SK-N-SH treated with all-trans-retinoic acid at 6 μM for 48 hours (cell line): ENCODE measurements at regions not wholly inside any gene's neighbourhood (a gene's known extent, or its start where the extent isn't known, plus 50 kb on each side); places are given as distances from the start of the nearest gene placed in this dataset.

Source experiments
- ARNTL ChIP-seq: fragments of 450-650 bp; formaldehyde crosslinking; IDR thresholded peaks from 2 replicates; pipeline ENCODE4 v1.5.0; 2020; ENCODE audit warnings: low read depth, mild to moderate bottlenecking, moderate library complexity, borderline replicate concordance
- CSDC2 ChIP-seq: fragments of 250-450 bp; sonication (Bioruptor Pico); IDR thresholded peaks from 2 replicates; pipeline ENCODE4 v1.5.0; 2020; ENCODE audit warnings: mild to moderate bottlenecking, moderate library complexity
- GLIS3 ChIP-seq: fragments of 250-450 bp; sonication (Bioruptor Pico); IDR thresholded peaks from 2 replicates; pipeline ENCODE4 v1.5.0; 2020; ENCODE audit warnings: mild to moderate bottlenecking, moderate library complexity
- ISL1 ChIP-seq: fragments of 250-450 bp; sonication (Bioruptor Pico); IDR thresholded peaks from 2 replicates; pipeline ENCODE4 v2.1.2; 2022; ENCODE audit warnings: mild to moderate bottlenecking, moderate library complexity
- OSR1 ChIP-seq: fragments of 250-450 bp; sonication (Bioruptor Pico); IDR thresholded peaks from 2 replicates; pipeline ENCODE4 v1.8.0; 2022; ENCODE audit warnings: moderate library complexity, mild to moderate bottlenecking, inconsistent platforms
- PPARA ChIP-seq: fragments of 250-450 bp; sonication (Bioruptor Pico); IDR thresholded peaks from 2 replicates; pipeline ENCODE4 v1.5.0; 2020; ENCODE audit warnings: mild to moderate bottlenecking, borderline replicate concordance
- RARB ChIP-seq: fragments of 250-450 bp; sonication (Bioruptor Pico); IDR thresholded peaks from 2 replicates; pipeline ENCODE4 v1.8.0; 2021; ENCODE audit warnings: mild to moderate bottlenecking, moderate library complexity
- SNAI2 ChIP-seq: fragments of 250-450 bp; sonication (Bioruptor Pico); IDR thresholded peaks from 2 replicates; pipeline ENCODE4 v1.5.0; 2020; ENCODE audit warnings: mild to moderate bottlenecking, moderate library complexity
- TCF4 ChIP-seq: fragments of 250-450 bp; sonication (Bioruptor Pico); IDR thresholded peaks from 2 replicates; pipeline ENCODE4 v1.8.0; 2021; ENCODE audit warnings: mild to moderate bottlenecking, moderate library complexity, borderline replicate concordance
- ZNF565 ChIP-seq: fragments of 450-650 bp; formaldehyde crosslinking; conservative IDR thresholded peaks from 2 replicates; pipeline ENCODE4 v1.5.0; 2020; ENCODE audit warnings: low read depth, mild to moderate bottlenecking, moderate library complexity
- ZNF70 ChIP-seq: fragments of 450-650 bp; formaldehyde crosslinking; IDR thresholded peaks from 2 replicates; pipeline ENCODE4 v1.5.0; 2020; ENCODE audit warnings: mild to moderate bottlenecking, moderate library complexity
- TF ChIP-seq, protein P1 (sequence below): fragments of 250-450 bp; sonication (Bioruptor Pico); IDR thresholded peaks from 2 replicates; pipeline ENCODE4 v1.5.1; 2021; ENCODE audit warnings: mild to moderate bottlenecking, moderate library complexity
- TF ChIP-seq, protein P2 (sequence below): fragments of 250-450 bp; sonication (Bioruptor Pico); IDR thresholded peaks from 2 replicates; pipeline ENCODE4 v1.8.0; 2020; ENCODE audit warnings: mild to moderate bottlenecking, moderate library complexity, borderline replicate concordance
- TF ChIP-seq, protein P3 (sequence below): fragments of 250-450 bp; sonication (Bioruptor Pico); IDR thresholded peaks from 2 replicates; pipeline ENCODE4 v1.5.1; 2020; ENCODE audit warnings: low read depth, mild to moderate bottlenecking, moderate library complexity

DNA sequence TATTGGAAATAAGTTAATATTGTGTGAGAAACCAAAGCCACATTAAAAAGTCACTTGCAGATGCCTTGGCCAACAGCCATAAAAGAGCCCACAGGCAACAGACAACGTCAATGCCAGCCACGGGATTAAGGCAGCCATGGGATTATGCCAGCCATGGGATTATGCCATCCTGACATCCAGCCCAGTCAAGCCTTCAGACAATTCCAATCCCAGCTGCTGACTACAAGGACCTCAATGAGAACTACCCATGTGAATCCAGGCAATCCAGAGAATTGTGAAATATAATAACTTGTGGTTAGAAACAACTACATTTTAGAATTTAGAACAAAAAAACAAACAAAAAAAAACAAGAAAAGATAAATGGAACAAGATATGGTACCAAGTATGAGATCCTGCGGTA is 356.6 kb downstream of the EFNB2 start:
- TF ChIP-seq ARNTL (CRISPR knock-in tag) (no peak), RARB (CRISPR knock-in tag) (no peak), ZNF70 (no peak), CSDC2 (CRISPR knock-in tag) (no peak), OSR1 (CRISPR knock-in tag) (no peak), ISL1 (CRISPR knock-in tag) (no peak), PPARA (no peak), ZNF565 (CRISPR knock-in tag) (no peak), SNAI2 (no peak), GLIS3 (CRISPR knock-in tag) (no peak), TCF4 (CRISPR knock-in tag) (no peak)
- TF ChIP-seq, protein P1, sequence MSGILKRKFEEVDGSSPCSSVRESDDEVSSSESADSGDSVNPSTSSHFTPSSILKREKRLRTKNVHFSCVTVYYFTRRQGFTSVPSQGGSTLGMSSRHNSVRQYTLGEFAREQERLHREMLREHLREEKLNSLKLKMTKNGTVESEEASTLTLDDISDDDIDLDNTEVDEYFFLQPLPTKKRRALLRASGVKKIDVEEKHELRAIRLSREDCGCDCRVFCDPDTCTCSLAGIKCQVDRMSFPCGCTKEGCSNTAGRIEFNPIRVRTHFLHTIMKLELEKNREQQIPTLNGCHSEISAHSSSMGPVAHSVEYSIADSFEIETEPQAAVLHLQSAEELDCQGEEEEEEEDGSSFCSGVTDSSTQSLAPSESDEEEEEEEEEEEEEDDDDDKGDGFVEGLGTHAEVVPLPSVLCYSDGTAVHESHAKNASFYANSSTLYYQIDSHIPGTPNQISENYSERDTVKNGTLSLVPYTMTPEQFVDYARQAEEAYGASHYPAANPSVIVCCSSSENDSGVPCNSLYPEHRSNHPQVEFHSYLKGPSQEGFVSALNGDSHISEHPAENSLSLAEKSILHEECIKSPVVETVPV (CRISPR knock-in tag): no peak
- TF ChIP-seq, protein P2, sequence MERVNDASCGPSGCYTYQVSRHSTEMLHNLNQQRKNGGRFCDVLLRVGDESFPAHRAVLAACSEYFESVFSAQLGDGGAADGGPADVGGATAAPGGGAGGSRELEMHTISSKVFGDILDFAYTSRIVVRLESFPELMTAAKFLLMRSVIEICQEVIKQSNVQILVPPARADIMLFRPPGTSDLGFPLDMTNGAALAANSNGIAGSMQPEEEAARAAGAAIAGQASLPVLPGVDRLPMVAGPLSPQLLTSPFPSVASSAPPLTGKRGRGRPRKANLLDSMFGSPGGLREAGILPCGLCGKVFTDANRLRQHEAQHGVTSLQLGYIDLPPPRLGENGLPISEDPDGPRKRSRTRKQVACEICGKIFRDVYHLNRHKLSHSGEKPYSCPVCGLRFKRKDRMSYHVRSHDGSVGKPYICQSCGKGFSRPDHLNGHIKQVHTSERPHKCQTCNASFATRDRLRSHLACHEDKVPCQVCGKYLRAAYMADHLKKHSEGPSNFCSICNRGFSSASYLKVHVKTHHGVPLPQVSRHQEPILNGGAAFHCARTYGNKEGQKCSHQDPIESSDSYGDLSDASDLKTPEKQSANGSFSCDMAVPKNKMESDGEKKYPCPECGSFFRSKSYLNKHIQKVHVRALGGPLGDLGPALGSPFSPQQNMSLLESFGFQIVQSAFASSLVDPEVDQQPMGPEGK (CRISPR knock-in tag): no peak
- TF ChIP-seq, protein P3, sequence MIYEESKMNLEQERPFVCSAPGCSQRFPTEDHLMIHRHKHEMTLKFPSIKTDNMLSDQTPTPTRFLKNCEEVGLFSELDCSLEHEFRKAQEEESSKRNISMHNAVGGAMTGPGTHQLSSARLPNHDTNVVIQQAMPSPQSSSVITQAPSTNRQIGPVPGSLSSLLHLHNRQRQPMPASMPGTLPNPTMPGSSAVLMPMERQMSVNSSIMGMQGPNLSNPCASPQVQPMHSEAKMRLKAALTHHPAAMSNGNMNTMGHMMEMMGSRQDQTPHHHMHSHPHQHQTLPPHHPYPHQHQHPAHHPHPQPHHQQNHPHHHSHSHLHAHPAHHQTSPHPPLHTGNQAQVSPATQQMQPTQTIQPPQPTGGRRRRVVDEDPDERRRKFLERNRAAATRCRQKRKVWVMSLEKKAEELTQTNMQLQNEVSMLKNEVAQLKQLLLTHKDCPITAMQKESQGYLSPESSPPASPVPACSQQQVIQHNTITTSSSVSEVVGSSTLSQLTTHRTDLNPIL (CRISPR knock-in tag): no peak
